GM18873 (cell line): ENCODE measurements at regions not wholly inside any gene's neighbourhood (a gene's known extent, or its start where the extent isn't known, plus 50 kb on each side); places are given as distances from the start of the nearest gene placed in this dataset.

Source experiments
- ATAC-seq: cut with Tn5 transposase; IDR thresholded peaks from one replicate; pipeline ENCODE4 v1.9.1; 2021; ENCODE audit warnings: mild to moderate bottlenecking, moderate library complexity, moderate number of reproducible peaks; ENCODE audit not compliant: unreplicated experiment, low FRiP score

DNA sequence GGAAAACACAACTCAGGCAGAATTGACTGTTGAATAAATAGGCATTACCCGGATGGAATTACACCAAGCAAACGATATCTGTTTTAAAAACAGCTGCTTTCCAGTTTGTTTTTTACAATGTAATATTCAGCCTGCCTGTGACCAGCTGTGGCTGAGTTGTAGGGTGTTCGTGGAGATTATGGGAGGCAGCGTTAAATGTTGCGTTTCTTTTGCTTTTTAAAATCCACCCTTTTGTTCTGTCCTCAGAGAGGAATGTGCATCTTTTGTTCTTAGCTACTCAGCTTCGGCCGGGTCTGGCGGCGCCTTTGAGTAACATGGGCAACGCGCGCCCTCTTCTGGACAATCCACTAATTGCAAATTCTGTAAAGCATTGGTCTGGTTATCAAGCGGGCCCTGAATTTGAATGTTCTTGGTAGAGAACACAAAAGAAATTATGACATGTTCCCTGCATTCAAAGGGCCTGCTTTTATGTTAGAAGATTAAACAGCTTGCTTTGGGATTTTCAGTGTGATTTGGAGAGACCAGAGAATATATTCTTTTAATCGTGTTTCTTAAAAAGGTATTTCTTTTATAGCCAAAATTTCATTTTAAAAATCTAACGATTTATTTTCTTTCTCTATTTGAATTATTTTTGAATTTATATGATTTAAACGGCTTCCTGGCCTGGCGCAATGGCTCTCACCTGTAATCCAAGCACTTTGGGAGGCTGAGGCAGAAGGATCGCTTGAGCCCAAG is 76.3 kb upstream of the TRIM2 start:
- ATAC-seq = peak; percentile 46

DNA sequence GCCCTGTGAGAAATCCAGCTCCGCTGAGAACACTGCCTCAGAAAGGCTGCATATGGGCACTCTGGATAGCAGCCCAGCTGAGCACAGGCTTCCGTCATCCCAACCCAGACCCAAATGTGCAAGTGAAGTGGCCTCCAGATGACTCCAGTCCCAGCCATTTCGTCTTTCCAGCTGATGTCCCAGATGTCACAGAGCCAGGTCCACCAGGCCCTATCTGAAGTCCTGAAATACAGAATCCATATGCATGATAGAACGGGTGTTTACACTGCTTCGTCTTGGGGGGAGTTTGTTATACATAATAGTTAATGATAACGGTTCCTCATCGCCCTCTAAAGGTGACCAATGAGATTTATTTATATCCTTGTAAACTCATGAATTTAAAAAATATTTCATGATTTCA is 72.6 kb upstream of the TRIM2 start:
- no peak for ATAC-seq

DNA sequence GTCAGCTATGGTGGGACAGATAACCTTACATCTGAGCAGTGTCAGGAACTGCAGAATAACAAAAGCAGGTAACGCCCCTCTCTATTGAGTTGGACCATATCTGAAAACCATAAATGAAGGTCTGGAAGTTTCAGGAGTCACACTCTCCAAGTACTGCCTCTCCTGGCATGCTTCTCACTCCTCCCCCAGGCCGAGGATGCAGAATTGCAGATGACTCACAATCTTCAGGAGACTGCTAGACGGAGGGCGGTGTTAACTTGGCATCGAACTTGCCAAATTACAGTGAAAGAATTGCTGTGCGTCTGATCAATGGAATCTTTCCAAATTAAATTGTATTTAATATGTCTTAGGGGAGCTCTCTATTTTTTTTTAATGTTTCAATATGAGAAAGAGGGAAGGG is 67.1 kb upstream of the TRIM2 start:
- ATAC-seq = no peak

DNA sequence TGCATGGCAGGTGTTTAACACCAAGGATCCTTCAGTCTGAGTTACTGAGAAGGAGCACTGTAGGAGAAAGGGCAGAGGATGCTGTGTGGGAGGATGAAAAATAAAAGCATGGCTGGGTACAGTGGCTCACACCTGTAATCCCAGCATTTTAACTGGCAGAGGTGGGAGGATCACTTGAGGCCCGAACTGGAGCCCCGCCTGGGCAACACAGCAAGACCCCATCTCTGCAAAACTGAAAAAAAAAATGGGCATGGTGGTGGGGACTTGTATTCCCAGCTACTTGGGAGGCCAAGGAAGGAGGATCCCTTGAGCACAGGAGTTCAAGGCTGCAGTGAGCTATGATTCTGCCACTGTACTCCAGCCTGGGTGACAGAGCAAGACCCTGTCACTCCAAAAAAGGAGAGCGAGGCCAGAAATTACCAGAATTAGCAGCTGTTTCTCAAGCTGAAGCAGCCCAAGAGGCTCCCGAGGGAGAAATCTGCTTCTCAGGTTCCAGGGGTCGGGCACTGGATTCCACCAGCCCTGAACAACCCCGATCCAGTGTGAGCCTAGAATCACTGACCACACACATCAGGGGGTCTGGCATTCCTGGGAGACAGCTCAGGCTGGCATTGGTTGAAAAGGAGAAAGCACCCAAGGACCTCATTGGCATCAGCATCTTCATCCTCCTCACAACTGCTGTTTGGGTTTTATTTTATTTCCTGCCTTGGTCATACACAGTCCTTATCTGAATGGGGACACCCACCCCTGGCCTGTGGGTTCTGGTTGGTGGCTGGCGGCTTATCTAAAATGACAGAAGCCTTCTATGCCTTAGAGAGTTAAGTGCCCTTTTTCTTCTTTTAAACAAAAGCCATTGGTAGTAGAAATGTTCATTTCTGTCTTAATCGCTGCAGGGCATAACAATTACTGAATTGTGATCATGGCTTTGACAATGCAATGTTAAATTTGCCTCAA is 66.3 kb upstream of the TRIM2 start:
- no peak for ATAC-seq

DNA sequence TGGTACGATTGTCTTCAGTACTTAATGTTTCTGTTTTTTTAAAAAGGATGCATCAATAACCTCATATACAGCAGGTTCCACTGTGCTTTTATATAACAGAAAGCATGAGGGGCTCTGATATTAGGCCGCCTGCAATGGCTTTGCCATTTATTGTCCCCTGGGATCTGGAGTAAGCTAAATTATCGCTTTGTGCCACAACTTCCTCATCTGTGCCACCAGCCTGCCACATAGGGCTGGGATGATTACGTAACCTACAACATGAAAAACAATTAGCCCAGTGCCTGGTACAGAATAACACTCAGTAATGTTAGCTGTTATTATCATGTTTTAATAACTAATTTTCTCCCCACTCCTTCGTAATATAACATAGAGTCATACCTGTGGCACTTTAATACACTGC is 65.5 kb upstream of the TRIM2 start:
- no peak for ATAC-seq

DNA sequence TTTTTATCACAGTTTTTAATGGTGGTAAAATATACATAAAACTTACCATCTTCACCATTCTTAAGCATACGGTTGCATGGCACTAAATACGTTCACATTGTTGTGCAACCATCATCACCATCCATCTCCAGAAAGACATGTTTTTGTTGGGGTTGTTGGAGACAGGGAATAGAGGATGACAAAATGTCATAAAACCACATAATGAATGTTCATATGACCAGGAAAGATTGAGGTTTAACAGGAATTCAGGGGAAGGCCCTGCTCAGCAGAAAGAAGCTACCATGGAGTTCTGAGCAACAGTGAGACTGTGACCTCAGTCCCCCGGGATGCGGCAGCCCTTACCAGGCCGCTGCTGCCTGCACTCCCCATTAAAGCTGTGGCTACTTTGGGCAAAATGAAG is 63.9 kb upstream of the TRIM2 start:
- no peak for ATAC-seq

DNA sequence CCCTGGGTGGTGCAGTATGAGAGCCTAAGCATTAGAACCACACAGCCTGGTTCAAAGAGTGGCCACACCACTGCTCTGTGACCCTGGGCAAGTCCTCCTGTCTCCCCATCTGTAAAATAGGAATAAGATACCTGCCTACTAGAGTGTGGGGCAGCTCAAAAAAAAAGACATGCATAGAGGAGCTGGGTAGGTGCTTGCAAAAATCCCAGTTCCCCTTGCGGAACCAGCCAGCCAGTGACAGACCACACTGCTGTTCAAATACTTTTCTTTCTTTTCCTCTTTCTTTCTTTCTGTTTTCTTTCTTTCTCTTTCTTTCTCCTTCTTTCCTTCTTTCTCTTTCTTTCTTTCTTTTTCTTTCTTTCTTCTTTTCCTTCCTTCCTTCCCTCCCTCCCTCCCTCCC is 63.0 kb upstream of the TRIM2 start:
- no peak for ATAC-seq

DNA sequence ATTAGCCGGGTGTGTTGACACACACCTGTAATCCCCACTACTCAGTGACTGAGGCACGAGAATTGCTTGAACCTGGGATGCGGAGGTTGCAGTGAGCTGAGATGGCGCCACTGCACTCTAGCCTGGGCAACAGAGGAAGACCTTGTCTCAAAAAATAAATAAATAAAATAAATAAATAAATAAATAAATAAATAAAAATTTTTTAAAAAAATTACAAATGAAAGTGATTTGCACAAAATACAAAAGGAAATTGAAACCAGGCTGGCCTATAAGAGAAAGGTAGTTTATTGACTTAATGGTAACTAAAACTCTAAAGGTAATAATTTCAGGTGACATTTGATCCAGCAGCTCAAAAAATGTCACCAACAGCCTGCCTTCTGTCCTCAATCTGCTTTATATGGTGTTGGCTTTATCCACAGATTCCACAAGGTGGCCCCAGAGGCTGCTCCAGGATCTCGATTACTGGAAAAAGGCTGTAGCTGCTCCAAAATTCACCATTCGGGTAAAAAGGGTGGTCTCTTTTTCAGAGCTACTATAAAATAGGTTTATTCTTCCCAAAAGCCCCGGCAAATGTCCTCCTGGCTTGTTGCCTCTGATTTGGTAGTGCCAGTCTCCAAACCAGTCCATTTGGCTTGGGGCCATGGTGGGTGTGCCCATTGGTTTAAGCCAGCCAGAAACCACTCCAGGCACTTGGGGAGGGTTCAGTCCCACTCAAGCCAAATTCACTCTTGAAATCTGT is 61.4 kb upstream of the TRIM2 start:
- ATAC-seq = no peak

DNA sequence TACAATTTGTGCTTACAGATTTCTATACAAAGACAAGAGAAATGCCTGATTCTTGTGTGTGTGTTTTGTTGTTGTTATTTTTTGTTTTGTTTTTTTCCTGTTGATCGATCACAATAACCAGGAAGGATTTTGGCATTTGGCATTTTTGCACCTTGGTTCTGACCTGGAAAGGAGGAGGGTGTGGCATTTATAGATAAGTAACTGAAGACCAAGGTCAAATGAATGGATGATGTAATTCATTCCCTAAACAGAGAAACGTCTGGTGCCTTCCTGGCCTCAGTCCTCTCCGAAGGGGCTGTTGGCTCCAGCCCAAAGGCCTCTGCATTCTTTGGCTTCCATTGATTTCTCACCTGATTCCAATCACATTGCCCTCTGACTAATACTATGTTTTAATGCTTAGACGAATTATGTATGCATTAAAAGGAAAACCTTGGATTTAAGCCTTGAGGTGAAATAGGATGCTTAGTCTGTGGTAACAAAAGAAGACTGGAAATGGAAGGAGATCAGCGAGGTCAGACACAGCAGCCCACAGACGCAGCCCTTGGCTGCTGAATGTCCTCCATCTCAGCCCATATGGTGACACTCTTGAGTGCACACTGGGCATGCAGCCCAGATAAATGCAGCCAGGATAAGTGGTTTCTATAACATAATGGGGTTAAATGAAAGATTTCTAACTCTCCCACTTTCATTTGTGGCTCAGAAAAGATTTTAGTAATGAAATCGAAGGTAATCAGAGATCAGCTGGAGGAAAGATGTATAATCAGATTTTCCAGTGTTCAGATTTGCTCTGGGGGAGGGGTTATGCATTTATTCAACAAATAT is 60.5 kb upstream of the TRIM2 start:
- ATAC-seq = no peak

DNA sequence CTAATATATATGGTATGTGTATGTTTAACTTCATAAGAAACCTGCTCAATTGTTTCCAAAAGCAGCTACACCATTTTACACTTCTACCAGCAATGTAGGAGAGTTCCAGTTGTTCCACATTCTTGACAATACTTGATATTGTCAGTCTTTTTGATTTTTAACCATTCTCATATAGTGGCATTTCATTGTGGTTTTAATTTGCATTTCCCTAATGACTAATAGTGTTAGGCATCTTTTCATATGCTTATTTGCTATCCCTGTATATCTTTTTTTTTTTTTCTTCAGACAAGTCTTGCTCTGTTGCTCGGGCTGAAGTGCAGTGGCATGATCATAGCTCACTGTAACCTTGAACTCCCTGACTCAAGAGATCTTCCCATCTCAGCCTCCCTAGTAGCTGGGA is 58.2 kb upstream of the TRIM2 start:
- ATAC-seq = no peak

DNA sequence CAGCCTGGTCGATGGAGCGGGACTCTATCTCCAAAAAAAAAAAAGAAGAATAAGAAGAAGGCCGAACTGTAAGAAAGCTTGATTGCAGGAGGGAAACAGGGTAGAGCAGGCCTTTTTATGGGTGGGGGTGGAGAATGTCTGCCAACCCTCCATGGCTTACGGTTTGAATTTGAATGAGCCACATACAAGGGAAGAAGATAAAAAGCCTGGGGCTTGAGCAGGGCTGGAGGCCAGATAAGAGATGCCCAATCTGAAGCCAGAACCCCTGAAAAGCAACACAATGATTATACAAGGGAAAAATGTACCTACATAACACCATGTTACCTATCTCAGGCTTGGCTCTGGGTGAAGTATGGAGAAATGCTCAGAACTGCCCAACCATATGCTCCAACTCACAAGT is 57.3 kb upstream of the TRIM2 start:
- ATAC-seq = no peak

DNA sequence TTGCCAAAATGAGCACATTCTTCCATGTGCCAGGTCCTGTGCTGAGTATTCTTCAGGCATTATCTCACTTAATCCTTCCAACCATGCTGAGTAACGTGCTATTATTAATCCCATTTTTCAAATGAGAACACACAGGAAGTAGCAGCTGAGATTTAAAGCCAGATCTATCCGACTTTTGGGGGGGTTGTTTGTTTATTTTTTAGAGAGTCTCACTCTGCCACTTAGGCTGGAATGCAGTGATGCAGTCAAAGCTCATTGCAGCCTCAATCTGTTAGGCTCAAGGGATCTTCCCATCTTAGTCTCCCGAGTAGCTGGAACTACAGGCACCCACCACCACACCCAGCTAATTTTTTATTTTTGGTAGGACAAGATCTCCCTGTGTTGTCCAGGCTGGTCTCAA is 55.5 kb upstream of the TRIM2 start:
- ATAC-seq = no peak

DNA sequence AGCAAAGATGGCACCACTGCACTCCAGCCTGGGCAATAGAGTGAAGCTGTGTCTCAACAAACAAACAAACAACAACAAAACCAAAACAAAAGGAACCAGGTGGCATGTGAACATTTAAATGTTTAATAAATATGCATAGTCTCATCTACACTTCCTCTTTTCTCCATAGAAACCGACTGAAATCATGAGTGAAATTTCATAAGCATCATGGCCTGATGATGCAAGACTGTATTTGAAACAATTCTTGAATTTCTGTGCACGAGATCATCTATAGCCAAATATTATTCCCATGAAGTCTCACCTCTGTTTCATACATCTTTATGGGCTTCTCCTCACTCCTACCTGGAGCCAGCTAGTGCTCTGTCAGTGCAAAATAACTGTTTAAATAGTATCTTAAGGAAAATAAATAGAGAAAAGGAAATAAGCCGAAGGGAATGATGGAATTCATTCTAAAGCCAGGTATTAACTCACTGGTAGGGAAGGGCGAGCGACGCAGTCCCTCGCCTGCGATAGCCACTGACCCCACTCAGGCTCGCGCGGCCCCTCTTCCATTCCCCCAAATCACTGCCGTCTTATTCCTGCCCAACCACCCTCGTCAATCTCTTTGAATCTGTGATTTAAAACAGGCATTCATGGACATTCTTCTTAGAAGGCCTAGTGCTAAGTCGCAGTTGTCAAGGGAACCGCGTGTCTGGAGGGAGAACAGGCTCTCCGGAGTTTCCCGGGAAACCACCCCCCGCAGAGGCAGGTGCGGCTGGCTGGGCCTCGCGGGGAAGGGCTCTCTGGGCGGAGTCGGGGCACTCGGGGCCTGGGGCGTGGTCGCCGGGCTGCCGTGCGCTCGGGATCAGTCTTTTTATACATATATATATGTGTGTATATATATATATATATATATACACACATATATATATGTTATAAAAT is 52.4 kb upstream of the TRIM2 start:
- no peak for ATAC-seq

DNA sequence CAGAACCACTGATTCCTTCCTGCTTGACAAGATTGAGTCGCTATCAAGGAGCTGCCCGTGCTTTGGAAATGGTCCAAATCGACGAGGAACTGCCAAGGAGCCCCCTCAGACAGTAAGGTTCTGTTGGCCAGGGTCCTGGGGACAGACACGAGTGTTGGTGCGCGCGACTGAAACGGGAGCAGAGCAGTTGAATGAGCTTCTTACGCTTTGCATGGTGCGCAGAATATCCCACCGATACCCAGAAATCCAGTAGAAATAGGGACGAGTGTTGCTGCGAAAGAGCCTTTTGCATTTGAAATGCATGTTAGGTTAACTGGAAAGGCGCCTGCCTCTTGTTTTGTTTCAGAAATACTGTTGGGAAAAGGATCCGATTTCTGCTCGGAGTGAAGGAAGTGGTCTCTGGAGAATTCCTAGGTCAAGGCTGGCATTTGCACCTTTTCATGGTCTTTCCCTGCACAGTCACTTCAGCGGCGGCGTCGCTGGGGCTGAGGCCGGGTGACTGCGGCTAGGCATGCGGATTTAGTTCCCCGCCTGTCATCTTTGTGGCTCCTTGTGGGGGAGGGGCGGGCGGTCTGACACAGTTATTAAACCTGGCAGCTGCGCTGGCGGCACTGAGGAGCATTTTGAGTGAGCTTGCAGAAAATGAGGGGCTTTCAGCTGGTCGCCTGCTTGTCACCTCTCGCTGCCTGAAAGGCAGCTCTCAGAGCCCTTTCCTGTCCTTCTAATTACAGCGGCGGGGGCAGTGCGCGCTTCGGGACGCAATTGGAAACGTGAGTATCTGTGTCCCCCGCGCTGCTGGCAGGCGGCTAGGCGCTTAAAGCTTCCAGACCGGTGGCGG is 51.5 kb upstream of the TRIM2 start:
- peak; percentile 3 for ATAC-seq

DNA sequence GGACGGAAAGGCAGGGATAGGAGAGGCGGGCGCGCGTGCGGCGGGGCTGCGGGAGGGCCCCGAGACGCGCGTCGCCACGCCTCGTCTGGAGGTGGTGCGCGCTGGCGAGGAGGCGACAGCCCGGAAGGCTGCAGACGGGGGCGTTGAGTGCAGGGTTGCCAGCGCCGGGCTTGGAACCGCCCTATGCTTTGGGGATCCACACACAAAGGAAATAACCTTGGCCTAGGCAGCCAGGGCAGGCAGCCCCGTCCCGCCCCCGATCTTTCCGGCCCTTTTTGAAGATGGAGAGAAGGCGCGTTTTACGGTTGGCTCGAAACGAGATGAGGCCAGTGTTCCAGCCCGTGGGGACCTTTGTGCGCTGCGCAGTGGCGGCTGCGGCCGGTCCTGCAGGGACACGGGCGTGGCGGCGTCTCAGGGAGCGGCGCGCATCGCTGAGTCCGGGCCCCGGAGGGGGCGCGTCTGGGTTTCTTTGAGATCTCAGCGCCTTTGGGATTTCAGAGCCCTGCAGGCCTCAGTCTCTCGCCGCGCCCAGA is 50.8 kb upstream of the TRIM2 start:
- peak; percentile 55 for ATAC-seq

DNA sequence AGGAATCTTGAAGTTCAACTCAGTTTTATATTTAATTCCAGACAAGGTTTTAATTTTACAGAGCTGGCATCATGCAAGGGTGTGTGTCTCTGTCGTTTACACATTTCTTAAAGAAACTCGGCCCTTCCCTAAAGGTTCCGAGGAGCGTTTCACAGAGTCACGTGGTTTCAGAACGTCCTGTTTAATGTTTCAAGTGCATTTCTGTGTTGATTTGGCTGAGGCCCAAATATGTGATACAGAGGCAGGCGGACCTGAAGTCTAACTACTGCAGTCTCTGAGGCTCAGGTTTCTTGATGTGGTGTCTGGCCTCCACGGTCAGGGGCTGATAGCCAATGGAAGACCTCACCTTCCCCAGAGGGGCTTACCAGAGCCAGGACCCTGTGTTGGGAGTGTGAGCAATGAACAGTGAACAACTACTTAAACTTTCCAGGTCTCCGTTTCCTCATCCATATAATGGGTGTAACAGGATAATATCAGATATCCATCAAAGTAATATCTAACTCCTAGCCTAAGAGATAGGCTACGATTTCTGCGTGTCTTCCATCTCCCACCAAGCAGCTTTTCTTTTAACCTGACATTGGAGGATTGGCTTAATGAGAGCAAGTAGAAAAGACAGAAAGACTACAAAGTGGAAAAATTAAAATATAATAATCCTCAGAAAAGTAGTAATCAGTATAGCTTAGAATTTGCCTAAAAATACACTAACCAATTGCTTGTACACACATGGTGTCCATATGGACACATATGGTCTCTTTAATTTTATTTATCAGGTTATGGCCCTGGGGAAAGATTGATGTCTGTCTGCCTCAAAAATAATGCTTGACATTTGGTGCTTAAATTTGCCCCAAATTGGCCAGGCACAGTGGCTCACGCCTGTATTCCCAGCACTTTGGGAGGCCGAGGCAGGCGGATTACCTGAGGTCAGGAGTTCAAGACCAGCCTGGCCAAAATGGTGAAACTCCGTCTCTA is 50.0 kb upstream of the TRIM2 start:
- no peak for ATAC-seq
